Esophagus muscularis mucosa (tissue), 4 donors: ENCODE measurements at regions not wholly inside any gene's neighbourhood (a gene's known extent, or its start where the extent isn't known, plus 50 kb on each side); places are given as distances from the start of the nearest gene placed in this dataset.

ENCODE experiments used
- DNase-seq: peaks from one replicate; pipeline ENCODE4 v3.0.0-alpha.2; 2017; ENCODE audit errors: extremely low spot score
- H3K27ac ChIP-seq, 4 donors: fragments of 200-600 bp; sonication (generic); replicated peaks in 1 of 4; 1 replicate in 3 of 4; 2 replicates in 1 of 4; pipeline ENCODE4 v1.5.1; 2016 to 2019; ENCODE audit warnings: mild to moderate bottlenecking in 1 of 4
- H3K27me3 ChIP-seq, 4 donors: fragments of 200-600 bp; sonication (generic); one replicate each; pipeline versions ENCODE4 v1.5.1 to v1.6.0; 2016 to 2019
- H3K36me3 ChIP-seq, 4 donors: fragments of 200-600 bp; sonication (generic); one replicate each; pipeline ENCODE4 v1.5.1; 2016 to 2019
- H3K4me1 ChIP-seq, 4 donors: fragments of 200-600 bp; sonication (generic); one replicate each; pipeline ENCODE4 v1.5.1; 2016 to 2019
- H3K4me3 ChIP-seq, 4 donors: fragments of 200-600 bp; sonication (generic); 1 replicate in 2 of 4; 2 replicates in 2 of 4; pipeline ENCODE4 v1.5.1; 2016 to 2019; ENCODE audit warnings: mild to moderate bottlenecking in 4 of 4, moderate library complexity in 1 of 4
- H3K9me3 ChIP-seq, 4 donors: fragments of 200-600 bp; sonication (generic); 1 replicate in 3 of 4; 2 replicates in 1 of 4; pipeline ENCODE4 v1.5.1; 2016 to 2019
- EP300 ChIP-seq: sonication (generic); formaldehyde crosslinking; IDR thresholded peaks from one replicate; pipeline ENCODE4 v1.6.1; 2017; ENCODE audit warnings: antibody characterized with exemption
- POLR2A ChIP-seq: fragments of 450-650 bp; IDR thresholded peaks from one replicate; pipeline ENCODE4 v1.6.1; 2017; ENCODE audit warnings: antibody characterized with exemption, moderate library complexity, mild to moderate bottlenecking, low read depth
- POLR2AphosphoS5 ChIP-seq, 2 donors: sonication (generic); formaldehyde crosslinking; IDR thresholded peaks; one replicate each; pipeline ENCODE4 v1.6.1; 2017; ENCODE audit warnings: antibody characterized with exemption in 2 of 2
- WGBS: methylation state at CpG from one replicate; pipeline ENCODE4 v1.1.5; 2018; 5-methylcytosine and 5-hydroxymethylcytosine counted together
- intact Hi-C: fragments of 100-400 bp; cut with DNase I; formaldehyde crosslinking; loops from one replicate; pipeline ENCODE4 v1.15.1; 2023
- TF ChIP-seq, protein P1 (sequence below), 3 experiments: fragments of 200-600 bp in 2 of 3; fragments of 450-650 bp in 1 of 3; sonication (generic) in 2 of 3; IDR thresholded peaks; one replicate each; pipeline ENCODE4 v1.5.1; 2017 to 2019; ENCODE audit warnings: antibody characterized with exemption in 3 of 3, mild to moderate bottlenecking in 2 of 3, moderate library complexity in 1 of 3

- intact Hi-C loops = no loop called here
- DNase-seq = no peak
- H3K36me3 ChIP-seq = no peaks in the 10 kb centered on the region
- TF ChIP-seq, protein P1, sequence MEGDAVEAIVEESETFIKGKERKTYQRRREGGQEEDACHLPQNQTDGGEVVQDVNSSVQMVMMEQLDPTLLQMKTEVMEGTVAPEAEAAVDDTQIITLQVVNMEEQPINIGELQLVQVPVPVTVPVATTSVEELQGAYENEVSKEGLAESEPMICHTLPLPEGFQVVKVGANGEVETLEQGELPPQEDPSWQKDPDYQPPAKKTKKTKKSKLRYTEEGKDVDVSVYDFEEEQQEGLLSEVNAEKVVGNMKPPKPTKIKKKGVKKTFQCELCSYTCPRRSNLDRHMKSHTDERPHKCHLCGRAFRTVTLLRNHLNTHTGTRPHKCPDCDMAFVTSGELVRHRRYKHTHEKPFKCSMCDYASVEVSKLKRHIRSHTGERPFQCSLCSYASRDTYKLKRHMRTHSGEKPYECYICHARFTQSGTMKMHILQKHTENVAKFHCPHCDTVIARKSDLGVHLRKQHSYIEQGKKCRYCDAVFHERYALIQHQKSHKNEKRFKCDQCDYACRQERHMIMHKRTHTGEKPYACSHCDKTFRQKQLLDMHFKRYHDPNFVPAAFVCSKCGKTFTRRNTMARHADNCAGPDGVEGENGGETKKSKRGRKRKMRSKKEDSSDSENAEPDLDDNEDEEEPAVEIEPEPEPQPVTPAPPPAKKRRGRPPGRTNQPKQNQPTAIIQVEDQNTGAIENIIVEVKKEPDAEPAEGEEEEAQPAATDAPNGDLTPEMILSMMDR (IDR thresholded peaks at IDR 0.05) = no peak
- no peak for TF ChIP-seq POLR2AphosphoS5 (IDR thresholded peaks at IDR 0.05)
- no peak for TF ChIP-seq POLR2A
- no peak for TF ChIP-seq EP300
- H3K9me3 ChIP-seq = no peaks in the 10 kb centered on the region
- H3K4me1 ChIP-seq = peaks cover 18 to 21% (median 20%) of the 10 kb centered on the region in 4 donors
- no peak overlapping the region for H3K27ac ChIP-seq
- H3K27me3 ChIP-seq = no peaks in the 10 kb centered on the region
- no peak overlapping the region for H3K4me3 ChIP-seq
- WGBS = 89% methylated on average over 3 of the region's 3 CpGs
These were observed 195.2 kb upstream of the JUN start for GRCh38 chr1:58979086-58979485.

DNA sequence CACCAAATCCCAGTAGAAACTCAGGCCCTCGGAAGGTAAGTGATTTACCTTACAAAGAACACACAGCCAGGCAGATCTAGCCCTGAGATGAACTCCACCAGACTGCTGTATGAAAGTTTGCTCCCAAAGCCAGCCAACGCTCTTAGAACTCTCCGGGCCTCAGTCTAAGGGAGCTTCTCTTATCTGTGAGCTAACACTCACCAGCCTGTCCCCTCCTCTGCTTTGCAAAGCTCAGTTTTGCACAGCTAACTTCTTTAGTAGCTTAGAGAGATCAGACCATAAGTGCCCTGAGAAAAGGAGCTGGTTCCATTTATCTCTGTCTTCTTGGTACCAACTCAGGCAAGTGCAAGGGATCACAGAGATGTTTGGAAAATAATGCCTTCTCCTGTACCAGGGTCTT, 195.8 kb upstream of the JUN start:
- no peaks in the 10 kb centered on the region for H3K36me3 ChIP-seq
- H3K4me1 ChIP-seq = peaks cover 18 to 21% (median 20%) of the 10 kb centered on the region in 4 donors
- intact Hi-C loops = no loop called here
- H3K4me3 ChIP-seq = no peak overlapping the region
- 96% methylated on average over 3 of the region's 3 CpGs for WGBS
- no peak overlapping the region for H3K27ac ChIP-seq
- DNase-seq = no peak
- no peaks in the 10 kb centered on the region for H3K9me3 ChIP-seq
- H3K27me3 ChIP-seq = no peaks in the 10 kb centered on the region
- no peak for TF ChIP-seq POLR2A
- no peak for TF ChIP-seq POLR2AphosphoS5 (IDR thresholded peaks at IDR 0.05)
- TF ChIP-seq, protein P1 (IDR thresholded peaks at IDR 0.05) = no peak
- no peak for TF ChIP-seq EP300

- H3K27ac ChIP-seq = no peak overlapping the region
- intact Hi-C loops = no loop called here
- H3K27me3 ChIP-seq = no peaks in the 10 kb centered on the region
- TF ChIP-seq, protein P1 (IDR thresholded peaks at IDR 0.05) = no peak
- TF ChIP-seq EP300 (no peak), POLR2AphosphoS5 (IDR thresholded peaks at IDR 0.05) (no peak), POLR2A (no peak)
- no peak for DNase-seq
- no peaks in the 10 kb centered on the region for H3K36me3 ChIP-seq
- WGBS = 100% methylated on average over 1 of the region's 1 CpG
- H3K9me3 ChIP-seq = no peaks in the 10 kb centered on the region
- H3K4me3 ChIP-seq = no peak overlapping the region
- H3K4me1 ChIP-seq = peaks cover 18 to 21% (median 20%) of the 10 kb centered on the region in 4 donors
These were observed 197.5 kb upstream of the JUN start for GRCh38 chr1:58981392-58981791.

DNA sequence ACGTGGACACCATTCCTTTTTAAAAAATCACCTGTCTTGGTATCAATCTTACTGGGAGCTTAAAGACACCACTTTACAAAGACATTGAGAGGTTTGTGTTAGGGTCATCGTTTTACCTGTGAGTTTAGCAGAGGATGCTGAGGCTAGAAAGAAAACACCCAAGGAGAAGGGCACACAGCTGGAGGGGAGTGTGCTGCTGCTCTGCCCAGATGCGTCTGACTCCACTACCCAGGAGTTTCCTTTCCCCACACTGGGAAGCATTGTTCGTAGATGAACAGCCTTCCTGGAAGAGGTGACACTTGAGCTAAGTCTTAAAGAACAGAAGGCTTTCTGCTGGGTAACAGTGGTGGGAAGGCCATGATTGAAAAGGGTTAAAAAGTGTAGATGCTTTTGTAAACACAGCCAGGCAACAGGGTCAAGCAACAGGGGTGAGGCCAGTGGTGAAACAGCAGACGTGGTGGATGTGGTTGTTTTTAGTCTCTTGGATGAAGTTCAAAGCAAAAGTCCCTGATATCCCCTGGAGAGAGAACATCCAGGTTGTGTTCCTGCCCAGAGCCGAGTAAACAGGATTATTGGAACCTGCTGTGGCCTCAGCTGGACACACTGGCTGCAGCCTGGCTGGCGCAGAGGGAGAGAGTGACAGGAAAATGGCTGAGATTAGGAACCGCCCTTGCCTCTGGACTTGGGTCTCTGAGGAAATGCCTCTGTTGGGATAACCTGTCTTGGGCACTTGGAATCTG, 198.6 kb upstream of the JUN start:
- WGBS = 61% methylated on average over 8 of the region's 8 CpGs
- intact Hi-C loops = no loop called here
- no peak overlapping the region for H3K27ac ChIP-seq

More for the DNA sequence above, 198.6 kb upstream of the JUN start:
- no peaks in the 10 kb centered on the region for H3K27me3 ChIP-seq
- TF ChIP-seq, protein P1 (IDR thresholded peaks at IDR 0.05) = no peak
- TF ChIP-seq POLR2AphosphoS5 (IDR thresholded peaks at IDR 0.05) = no peak
- peaks cover 18 to 21% (median 20%) of the 10 kb centered on the region in 4 donors for H3K4me1 ChIP-seq
- no peak overlapping the region for H3K4me3 ChIP-seq
- H3K36me3 ChIP-seq = no peaks in the 10 kb centered on the region
- no peak for DNase-seq
- no peaks in the 10 kb centered on the region for H3K9me3 ChIP-seq
